Activated CD8-positive, alpha-beta memory T cell treated with anti-CD3 and anti-CD28 coated beads, Interleukin-2, amount 50 U/mL, for 1 hour (primary cell): ENCODE measurements at regions not wholly inside any gene's neighbourhood (a gene's known extent, or its start where the extent isn't known, plus 50 kb on each side); places are given as distances from the start of the nearest gene placed in this dataset.
"Not testable (repeated sequence)": the region's sequence is repeated elsewhere in the genome, so short reads cannot be mapped to it uniquely, and the experiment has no call there.

Experiments used
- DNase-seq: peaks from one replicate; pipeline ENCODE4 v3.0.0-alpha.2; 2020; ENCODE audit errors: extremely low read depth

- DNase-seq = no peak
These were observed 128.0 kb upstream of the GPR12 start for GRCh38 chr13:26888632-26889031.

GRCh38 chr13:26887594-26887993, 127.0 kb upstream of the GPR12 start:
- no peak for DNase-seq

GRCh38 chr13:26883613-26884257, 123.1 kb upstream of the GPR12 start:
- DNase-seq = no peak

- DNase-seq = no peak
These were observed 122.1 kb upstream of the GPR12 start for GRCh38 chr13:26882731-26883130.

GRCh38 chr13:26881154-26881553, 120.6 kb upstream of the GPR12 start:
- DNase-seq = no peak

- no peak for DNase-seq
These were observed 120.1 kb upstream of the GPR12 start for GRCh38 chr13:26880735-26881134.

GRCh38 chr13:26878438-26878837, 117.9 kb upstream of the GPR12 start:
- no peak for DNase-seq

- no peak for DNase-seq
These were observed 112.8 kb upstream of the GPR12 start for GRCh38 chr13:26873386-26873698.

- no peak for DNase-seq
These were observed 112.2 kb upstream of the GPR12 start for GRCh38 chr13:26872525-26873385.

GRCh38 chr13:26867451-26868091, 107.0 kb upstream of the GPR12 start:
- DNase-seq = no peak

- DNase-seq = no peak
These were observed 104.0 kb upstream of the GPR12 start for GRCh38 chr13:26864576-26864975.

GRCh38 chr13:26861941-26862340, 101.4 kb upstream of the GPR12 start:
- no peak for DNase-seq

GRCh38 chr13:26855921-26856320, 95.3 kb upstream of the GPR12 start:
- DNase-seq = no peak

- no peak for DNase-seq
These were observed 94.5 kb upstream of the GPR12 start for GRCh38 chr13:26855071-26855470.

- DNase-seq = no peak
These were observed 92.7 kb upstream of the GPR12 start for GRCh38 chr13:26853323-26853722.

GRCh38 chr13:26847281-26847680, 86.7 kb upstream of the GPR12 start:
- no peak for DNase-seq

- not testable (repeated sequence) for DNase-seq
These were observed 84.5 kb upstream of the GPR12 start for GRCh38 chr13:26845063-26845462.

GRCh38 chr13:26839682-26840081, 79.1 kb upstream of the GPR12 start:
- DNase-seq = no peak

GRCh38 chr13:26838821-26839220, 78.2 kb upstream of the GPR12 start:
- DNase-seq = no peak

GRCh38 chr13:26837997-26838396, 77.4 kb upstream of the GPR12 start:
- DNase-seq = no peak

GRCh38 chr13:26837102-26837501, 76.5 kb upstream of the GPR12 start:
- DNase-seq = no peak

GRCh38 chr13:26836626-26837025, 76.0 kb upstream of the GPR12 start:
- no peak for DNase-seq

- DNase-seq = no peak
These were observed 74.1 kb upstream of the GPR12 start for GRCh38 chr13:26834646-26835045.
